K562 (cell line): ENCODE measurements at regions not wholly inside any gene's neighbourhood (a gene's known extent, or its start where the extent isn't known, plus 50 kb on each side); places are given as distances from the start of the nearest gene placed in this dataset.

ENCODE experiments used
- ATAC-seq: fragments of 200-7000 bp; cut with Tn5 transposase; 3 replicates; pipeline ENCODE4 v1.9.1; 2020; ENCODE audit warnings: moderate library complexity
- BruUV-seq: library from RNA; stranded (reverse); fragments of 400-500 nt; replicated peaks from 2 replicates; lab custom pipeline; 2021; lab: Mats Ljungman, UMichigan
- CTCF ChIA-PET: fragments of 300-600 bp; formaldehyde crosslinking; extraction: SDS; loops from one replicate; lab custom pipeline; 2021; ENCODE audit warnings: low intra/inter-chr PET ratio; lab: Yijun Ruan, JAX
- POLR2A ChIA-PET: fragments of 300-600, 350-650 bp; sonication (Branson Sonifier 250); formaldehyde crosslinking; extraction: SDS; loops from one replicate; lab custom pipeline; 2021; ENCODE audit warnings: antibody characterized with exemption, inconsistent platforms; lab: Yijun Ruan, JAX
- DNase-seq, 4 experiments: peaks; one replicate each; pipeline versions ENCODE4 v3.0.0 to v3.0.0-alpha.2; 2011 to 2018; ENCODE audit warnings: low spot score in 3 of 4, mixed read lengths in 3 of 4; ENCODE audit errors: extremely low read depth in 1 of 4
- FAIRE-seq: peaks from 2 replicates; lab custom pipeline; 2011; peaks lifted over from hg19 to GRCh38; lab: Jason Lieb, UNC
- H2AFZ ChIP-seq: 2 replicates; pipeline ENCODE4 v1.6.0; 2011; ENCODE audit warnings: low read depth, low read length, control low read depth, inconsistent platforms
- H3K27ac ChIP-seq: fragments of 200-600 bp; 3 replicates; pipeline ENCODE4 v1.8.0; 2011; ENCODE audit warnings: low read depth, mild to moderate bottlenecking, control low read depth, inconsistent platforms, low read length, moderate library complexity, mixed read lengths; ENCODE audit errors: extremely low read depth
- H3K27me3 ChIP-seq, 2 experiments: fragments of 300-600 bp in 1 of 2; 2 replicates in 1 of 2; 3 replicates in 1 of 2; pipeline versions ENCODE4 v1.6.0 to v1.8.0; 2011; ENCODE audit warnings: inconsistent platforms in 2 of 2, low read length in 2 of 2, mild to moderate bottlenecking in 1 of 2, mixed read lengths in 1 of 2, moderate library complexity in 1 of 2; ENCODE audit not compliant: control insufficient read depth in 2 of 2, insufficient read depth in 2 of 2
- H3K36me3 ChIP-seq: fragments of 300-600 bp; 3 replicates; pipeline ENCODE4 v1.8.0; 2011; ENCODE audit warnings: mild to moderate bottlenecking, low read length, inconsistent platforms; ENCODE audit not compliant: control insufficient read depth, insufficient read depth
- H3K4me1 ChIP-seq, 2 experiments: fragments of 200-600 bp in 1 of 2; replicated peaks in 1 of 2; 2 replicates in 1 of 2; 3 replicates in 1 of 2; pipeline versions ENCODE4 v1.5.1 to v1.8.0; 2011; ENCODE audit warnings: inconsistent platforms in 2 of 2, low read length in 2 of 2, mild to moderate bottlenecking in 1 of 2, mixed read lengths in 1 of 2, moderate library complexity in 1 of 2; ENCODE audit not compliant: control insufficient read depth in 2 of 2, insufficient read depth in 2 of 2
- H3K4me2 ChIP-seq: 2 replicates; pipeline ENCODE4 v1.6.1; 2011; ENCODE audit warnings: low read length, control low read depth, inconsistent platforms, mixed read lengths; ENCODE audit not compliant: insufficient read depth
- H3K4me3 ChIP-seq: fragments of 200-600 bp; sonication (generic), shearing (Covaris generic); 2 replicates; pipeline ENCODE4 v1.5.1; 2016; ENCODE audit warnings: control low read depth, inconsistent platforms
- H3K79me2 ChIP-seq: fragments of 200-600 bp; 3 replicates; pipeline ENCODE4 v1.8.0; 2011; ENCODE audit warnings: low read length, inconsistent platforms; ENCODE audit not compliant: control insufficient read depth, insufficient read depth
- H3K9ac ChIP-seq, 2 experiments: 2 replicates each; pipeline versions ENCODE4 v1.6.0 to v1.6.1; 2011; ENCODE audit warnings: low read depth in 2 of 2, low read length in 2 of 2, control low read depth in 1 of 2, inconsistent platforms in 1 of 2, mild to moderate bottlenecking in 1 of 2, mixed read lengths in 1 of 2; ENCODE audit not compliant: insufficient read depth in 1 of 2
- H3K9me1 ChIP-seq: one replicate; pipeline ENCODE4 v1.6.0; 2011; ENCODE audit warnings: inconsistent platforms, mild to moderate bottlenecking, low read length, moderate library complexity; ENCODE audit not compliant: control insufficient read depth, insufficient read depth
- H3K9me3 ChIP-seq: replicated peaks from 2 replicates; pipeline ENCODE4 v1.5.1; 2011; ENCODE audit warnings: low read depth, low read length, inconsistent platforms; ENCODE audit not compliant: control insufficient read depth, insufficient read depth
- H4K20me1 ChIP-seq: replicated peaks from 2 replicates; pipeline ENCODE4 v1.6.1; 2011; ENCODE audit warnings: low read length, inconsistent platforms, mixed read lengths; ENCODE audit not compliant: control insufficient read depth, insufficient read depth
- ARHGAP35 ChIP-seq: fragments of 450-650 bp; IDR thresholded peaks from 2 replicates; pipeline ENCODE4 v1.6.1; 2018; ENCODE audit not compliant: partially characterized antibody
- PHF20 ChIP-seq: fragments of 450-650 bp; IDR thresholded peaks from 2 replicates; pipeline ENCODE4 v1.6.1; 2018; ENCODE audit not compliant: partially characterized antibody
- POLR2H ChIP-seq: IDR thresholded peaks from 2 replicates; pipeline ENCODE4 v1.6.1; 2016; ENCODE audit warnings: missing genetic modification characterization, low read depth, mild to moderate bottlenecking, control low read depth, missing compliant biosample characterization, moderate library complexity
- RFX7 ChIP-seq: fragments of 250-450 bp; sonication (Bioruptor Pico); IDR thresholded peaks from 2 replicates; pipeline ENCODE4 v1.5.1; 2021; ENCODE audit warnings: mild to moderate bottlenecking
- RUNX1 ChIP-seq: sonication (generic); IDR thresholded peaks from 2 replicates; pipeline ENCODE4 v1.6.1; 2016; ENCODE audit warnings: antibody characterized with exemption, low read depth
- SIN3B ChIP-seq: fragments of 450-650 bp; IDR thresholded peaks from 2 replicates; pipeline ENCODE4 v1.6.1; 2017; ENCODE audit warnings: low read depth, mild to moderate bottlenecking, moderate library complexity
- SRSF9 ChIP-seq: fragments of 200-400 bp; formaldehyde crosslinking; IDR thresholded peaks from 2 replicates; pipeline ENCODE4 v1.6.1; 2017; ENCODE audit warnings: low read depth, low read length, borderline replicate concordance
- TBL1XR1 ChIP-seq, 2 experiments: IDR thresholded peaks; 2 replicates each; pipeline ENCODE4 v1.6.1; 2012; ENCODE audit warnings: improper control_type of control experiment in 2 of 2, low read length in 2 of 2, mild to moderate bottlenecking in 1 of 2
- ZNF354B ChIP-seq: fragments of 250-450 bp; sonication (Bioruptor Pico); IDR thresholded peaks from 2 replicates; pipeline ENCODE4 v1.4.0; 2020
- ZSCAN32 ChIP-seq: fragments of 450-650 bp; formaldehyde crosslinking; IDR thresholded peaks from 2 replicates; pipeline ENCODE4 v1.4.0; 2020; ENCODE audit warnings: mild to moderate bottlenecking, moderate library complexity
- WGBS: fragments of 100-300 bp; shearing (Covaris generic); methylation state at CpG from one replicate; pipeline ENCODE4 v1.1.6; 2016; ENCODE audit warnings: low coverage, mixed read lengths; ENCODE audit not compliant: insufficient coverage; ENCODE audit errors: missing lambda C conversion rate; 5-methylcytosine and 5-hydroxymethylcytosine counted together
- in situ Hi-C: fragments of 300-500 bp; cut with MboI; formaldehyde crosslinking; loops from 4 replicates; pipeline ENCODE4 v1.15.0; 2018; ENCODE audit warnings: inconsistent platforms, mixed read lengths
- intact Hi-C: fragments of 100-400 bp; cut with micrococcal nuclease; formaldehyde crosslinking; loops from 2 replicates; pipeline ENCODE4 v1.14.2; 2022
- TF ChIP-seq, protein P1 (sequence below): sonication (generic); formaldehyde crosslinking; IDR thresholded peaks from 2 replicates; pipeline ENCODE4 v1.8.1; 2022; ENCODE audit warnings: missing genetic modification reagents

DNA sequence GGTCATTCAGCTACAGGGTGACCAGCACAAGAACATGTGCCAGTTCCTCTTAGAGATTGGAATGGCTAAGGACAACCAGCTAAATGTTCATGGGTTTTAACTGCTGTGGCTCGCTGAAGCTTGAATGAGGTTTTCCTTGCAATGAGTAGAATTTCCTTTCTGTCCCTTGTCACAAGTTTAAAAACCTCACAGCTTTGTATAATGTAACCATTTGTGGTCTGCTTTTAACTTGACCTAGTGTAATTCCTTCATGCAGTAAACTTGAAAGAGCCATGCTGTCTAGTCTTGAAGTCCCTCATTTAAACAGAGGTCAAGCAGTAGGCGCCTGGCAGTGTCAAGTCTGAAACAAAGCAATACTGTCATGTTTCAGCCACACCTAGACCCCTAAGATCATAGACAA lies 181.3 kb upstream of the DMRT1 start:
- Histone ChIP-seq H2AFZ (no peak overlapping the region), H3K9ac (no peak overlapping the region), H3K36me3 (no peaks in the 10 kb centered on the region), H3K9me3 (no peaks in the 10 kb centered on the region), H4K20me1 (no peaks in the 10 kb centered on the region), H3K27me3 (no peaks in the 10 kb centered on the region), H3K4me1 (no peaks in the 10 kb centered on the region; a peak in 1 of 5 replicates), H3K27ac (no peak overlapping the region), H3K79me2 (no peaks in the 10 kb centered on the region)
- FAIRE-seq: no peak
- ChIA-PET CTCF (no interaction called here), POLR2A (no interaction called here)
- in situ Hi-C loops: no loop called here
- 0% methylated on average over 2 of the region's 2 CpGs for WGBS
- intact Hi-C loops: no loop called here
- TF ChIP-seq POLR2H (tag) (no peak), RUNX1 (no peak), TBL1XR1 (IDR thresholded peaks at IDR 0.05; ENCODE audit: low read length in 2 of 2) (no peak), SRSF9 (no peak), ARHGAP35 (no peak), SIN3B (no peak), ZNF354B (CRISPR knock-in tag) (no peak), PHF20 (no peak), RFX7 (CRISPR knock-in tag) (no peak), ZSCAN32 (CRISPR knock-in tag) (no peak)
- TF ChIP-seq, protein P1, sequence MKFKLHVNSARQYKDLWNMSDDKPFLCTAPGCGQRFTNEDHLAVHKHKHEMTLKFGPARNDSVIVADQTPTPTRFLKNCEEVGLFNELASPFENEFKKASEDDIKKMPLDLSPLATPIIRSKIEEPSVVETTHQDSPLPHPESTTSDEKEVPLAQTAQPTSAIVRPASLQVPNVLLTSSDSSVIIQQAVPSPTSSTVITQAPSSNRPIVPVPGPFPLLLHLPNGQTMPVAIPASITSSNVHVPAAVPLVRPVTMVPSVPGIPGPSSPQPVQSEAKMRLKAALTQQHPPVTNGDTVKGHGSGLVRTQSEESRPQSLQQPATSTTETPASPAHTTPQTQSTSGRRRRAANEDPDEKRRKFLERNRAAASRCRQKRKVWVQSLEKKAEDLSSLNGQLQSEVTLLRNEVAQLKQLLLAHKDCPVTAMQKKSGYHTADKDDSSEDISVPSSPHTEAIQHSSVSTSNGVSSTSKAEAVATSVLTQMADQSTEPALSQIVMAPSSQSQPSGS: no peak
- TF ChIP-seq, all 486 proteins: peak for 0
- no peak for ATAC-seq
- no peak overlapping the region for H3K4me2 ChIP-seq
- H3K9me1 ChIP-seq: no peaks in the 10 kb centered on the region
- BruUV-seq: no TSS peak
- no peak for DNase-seq
- H3K4me3 ChIP-seq: no peak overlapping the region
